Caki2 (cell line): ENCODE measurements at regions not wholly inside any gene's neighbourhood (a gene's known extent, or its start where the extent isn't known, plus 50 kb on each side); places are given as distances from the start of the nearest gene placed in this dataset.

Experiments
- DNase-seq: peaks from one replicate; pipeline ENCODE4 v3.0.0-alpha.2; 2015; ENCODE audit warnings: low read depth
- in situ Hi-C: cut with HindIII; loops from 2 replicates; pipeline ENCODE4 v1.10.0; 2016; ENCODE audit warnings: low sequenced_read_pairs, low pct_unique_long_range_greater_than_20kb, mixed read lengths

DNA sequence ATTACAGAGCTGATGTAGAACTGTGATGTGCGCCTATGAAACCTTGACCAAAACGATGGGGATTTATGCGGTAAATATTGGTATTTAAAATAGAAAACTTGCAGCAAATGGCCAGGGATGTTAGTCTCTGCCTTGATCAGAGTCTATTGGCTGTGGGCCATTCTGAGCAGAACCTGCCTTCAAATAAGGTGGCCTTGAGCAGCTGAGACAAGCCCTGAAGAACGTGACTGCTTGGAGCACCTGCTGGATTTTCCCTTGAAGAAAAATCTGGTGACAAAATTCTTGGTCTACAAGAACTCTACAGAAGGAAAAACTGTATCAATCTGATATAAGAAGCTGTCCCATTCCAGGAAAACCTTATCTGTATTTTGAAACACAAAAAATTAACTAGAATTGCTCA is 820.1 kb upstream of the EPHA6 start:
- DNase-seq, result no peak
- in situ Hi-C loops, result no loop called here

DNA sequence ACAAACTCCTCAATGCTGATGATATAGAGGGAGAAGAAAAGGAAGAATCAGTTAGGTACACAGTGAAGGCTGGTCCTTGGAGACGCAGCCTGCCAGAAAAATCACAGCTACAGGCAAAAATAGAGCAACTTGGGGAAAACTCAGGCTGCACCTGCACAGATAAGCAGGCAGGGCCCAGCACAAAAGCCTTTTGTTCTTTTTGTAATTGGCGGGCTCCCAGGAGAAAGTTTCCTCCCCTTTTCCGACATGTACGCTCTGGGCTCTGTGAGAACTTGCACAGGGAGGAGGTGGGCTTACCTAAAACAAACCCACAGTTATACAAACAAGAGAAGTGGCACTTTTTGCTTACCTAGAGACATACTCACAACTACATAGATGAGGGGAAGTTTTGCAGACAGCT is 813.4 kb upstream of the EPHA6 start:
- no peak for DNase-seq
- in situ Hi-C loops, result no loop called here

DNA sequence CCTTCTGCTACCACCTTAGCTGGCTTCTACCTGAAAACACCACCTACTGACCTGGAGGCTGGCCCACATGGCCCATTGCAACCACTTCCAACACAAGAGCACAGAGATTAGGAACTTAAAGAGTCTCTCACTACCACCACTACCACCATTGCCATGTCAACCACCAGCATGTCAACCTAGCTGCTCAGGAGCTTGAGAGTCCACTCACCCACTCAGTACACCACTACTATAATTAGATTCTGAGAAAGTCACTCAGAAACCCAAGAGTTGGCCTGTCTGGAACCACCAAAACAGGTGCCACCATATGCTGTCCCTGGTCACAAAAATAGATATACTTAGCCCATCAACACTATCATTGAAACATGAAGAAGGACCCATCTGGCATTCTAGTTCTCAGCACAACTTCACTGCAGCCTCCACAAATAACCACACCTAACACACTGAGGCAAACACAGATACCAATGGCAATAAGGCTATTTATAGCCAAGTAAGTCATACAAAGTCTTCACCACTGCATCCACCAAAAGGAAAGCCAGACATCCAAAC is 806.7 kb upstream of the EPHA6 start:
- no peak for DNase-seq
- in situ Hi-C loops, result no loop called here

DNA sequence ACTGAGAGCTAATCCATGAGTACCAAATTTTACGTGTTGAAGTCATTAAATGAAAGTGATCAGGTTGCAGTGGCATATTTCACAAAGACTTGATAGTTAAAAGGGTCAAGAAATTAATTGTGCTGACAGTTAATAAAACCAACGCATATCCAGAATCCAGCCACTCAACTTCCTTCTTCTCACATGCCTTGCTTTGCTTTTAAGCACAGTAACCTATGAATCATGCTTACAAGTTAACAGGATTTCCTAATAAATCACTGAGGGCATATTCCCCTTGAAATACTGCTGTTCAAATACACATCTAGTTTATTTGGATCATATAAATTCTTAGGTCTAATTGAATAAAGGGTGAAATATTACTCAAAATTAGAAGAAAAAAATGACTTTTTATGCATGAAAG is 801.5 kb upstream of the EPHA6 start:
- in situ Hi-C loops, result no loop called here
- no peak for DNase-seq

DNA sequence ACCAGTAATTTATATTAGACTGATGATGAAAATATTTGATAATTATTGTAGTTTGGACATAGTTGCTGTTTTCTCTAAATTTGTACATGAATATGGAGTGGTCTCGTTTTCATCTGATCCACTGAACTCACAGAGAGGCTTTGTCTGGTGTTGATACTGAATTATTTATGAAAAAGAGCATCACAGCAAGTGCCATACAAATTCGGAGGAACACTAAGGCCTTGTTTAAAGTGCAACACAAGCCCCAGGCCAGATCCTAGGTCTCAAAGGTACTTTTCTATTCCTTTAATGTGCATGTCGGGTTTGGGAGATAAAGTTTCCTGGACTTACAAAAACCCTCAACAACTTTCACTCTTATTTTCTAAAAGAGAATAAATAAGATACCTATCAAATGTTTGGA is 796.8 kb upstream of the EPHA6 start:
- no peak for DNase-seq
- in situ Hi-C loops, result no loop called here

DNA sequence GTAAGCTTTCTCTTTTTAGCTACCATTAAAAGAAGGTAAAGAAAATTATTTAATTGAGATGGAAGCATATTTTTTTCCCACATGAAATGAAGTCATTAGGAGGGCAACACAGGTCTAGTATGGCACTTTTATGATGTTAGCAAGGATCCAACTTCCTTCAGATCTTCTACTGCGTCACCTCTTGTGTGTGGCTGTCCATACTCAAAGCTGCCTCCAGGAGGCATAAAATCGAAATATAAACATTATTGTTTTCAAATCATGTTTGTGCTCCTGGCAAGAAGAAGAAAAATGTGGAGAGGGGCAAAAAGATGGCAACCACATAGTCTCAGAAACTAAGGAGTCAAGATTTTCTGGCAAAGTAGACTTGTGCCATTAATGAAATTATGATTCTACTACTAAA is 791.7 kb upstream of the EPHA6 start:
- in situ Hi-C loops, result no loop called here
- no peak for DNase-seq

DNA sequence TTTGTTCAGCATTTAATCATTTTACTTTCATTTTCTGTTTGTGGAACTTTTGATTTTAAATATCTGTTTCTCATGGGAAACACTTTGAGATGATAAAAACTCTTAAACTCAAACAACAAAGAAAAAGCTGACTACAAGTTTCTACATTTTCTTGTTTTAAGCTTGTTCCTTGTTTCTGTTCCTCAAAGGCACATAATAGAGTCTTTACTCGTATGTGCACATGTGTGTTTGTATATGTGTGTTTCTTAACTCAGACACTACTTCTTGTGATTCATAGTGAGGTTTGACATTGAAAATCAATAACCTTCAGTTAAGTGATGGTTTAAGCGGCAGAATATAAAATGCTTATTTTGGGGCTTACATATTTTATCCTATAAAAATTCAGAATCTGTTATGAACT is 786.7 kb upstream of the EPHA6 start:
- in situ Hi-C loops, result no loop called here
- no peak for DNase-seq

DNA sequence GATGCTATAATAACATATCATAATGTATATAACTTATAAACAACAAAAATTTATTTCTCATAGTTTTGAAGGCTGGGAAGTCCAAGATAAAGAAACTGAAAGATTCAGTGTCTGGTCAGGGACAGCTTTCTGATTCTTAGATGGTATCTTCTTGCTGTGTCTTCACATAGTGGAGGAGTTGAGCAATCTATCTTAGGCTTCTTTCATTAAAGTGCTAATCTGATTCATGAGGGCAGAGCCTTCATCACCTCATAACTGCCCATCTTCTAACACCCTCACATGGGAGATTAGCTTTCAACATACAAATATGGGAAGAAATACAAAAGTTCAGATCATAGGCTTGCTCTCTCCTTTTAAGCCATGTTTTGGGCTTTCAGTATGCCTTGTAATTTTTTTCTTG is 774.8 kb upstream of the EPHA6 start:
- in situ Hi-C loops, result no loop called here
- no peak for DNase-seq

DNA sequence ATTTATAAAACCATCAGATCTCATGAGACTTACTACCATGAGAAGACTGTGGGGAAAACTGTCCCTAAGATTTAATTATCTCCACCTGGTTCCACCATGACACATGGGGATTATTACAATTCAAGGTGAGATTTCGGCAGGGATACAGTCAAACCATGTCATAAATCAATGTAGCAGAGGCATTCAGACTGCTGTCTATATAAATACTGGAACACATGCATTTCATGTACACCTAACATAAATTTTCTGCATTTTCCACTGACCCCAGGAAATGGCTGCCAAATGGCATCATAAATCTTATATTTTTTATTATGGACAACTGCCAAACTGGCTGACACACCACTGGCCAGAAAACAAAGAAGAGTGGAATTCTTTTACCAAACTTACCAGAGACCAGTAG is 755.1 kb upstream of the EPHA6 start:
- DNase-seq, result no peak
- in situ Hi-C loops, result no loop called here

DNA sequence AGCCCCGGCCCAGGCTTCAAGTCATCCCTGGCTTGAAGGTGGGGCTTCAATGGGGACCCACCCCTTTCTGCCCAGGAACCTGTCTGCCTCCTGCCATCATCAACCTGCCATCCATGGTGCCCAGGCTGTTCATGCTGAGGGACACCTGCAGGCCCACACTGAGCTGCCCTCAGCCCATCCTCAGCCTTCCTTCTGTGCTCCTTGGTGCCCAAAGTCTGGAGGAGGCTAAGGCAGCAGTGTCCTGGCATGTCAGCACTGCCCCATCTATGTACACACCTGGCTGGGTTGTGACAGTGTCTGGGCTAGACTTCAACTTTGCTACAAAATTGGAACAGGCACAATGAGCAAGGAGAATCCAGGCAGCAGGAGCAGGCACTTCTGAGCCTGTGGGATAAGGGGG is 745.3 kb upstream of the EPHA6 start:
- no peak for DNase-seq
- in situ Hi-C loops, result no loop called here

DNA sequence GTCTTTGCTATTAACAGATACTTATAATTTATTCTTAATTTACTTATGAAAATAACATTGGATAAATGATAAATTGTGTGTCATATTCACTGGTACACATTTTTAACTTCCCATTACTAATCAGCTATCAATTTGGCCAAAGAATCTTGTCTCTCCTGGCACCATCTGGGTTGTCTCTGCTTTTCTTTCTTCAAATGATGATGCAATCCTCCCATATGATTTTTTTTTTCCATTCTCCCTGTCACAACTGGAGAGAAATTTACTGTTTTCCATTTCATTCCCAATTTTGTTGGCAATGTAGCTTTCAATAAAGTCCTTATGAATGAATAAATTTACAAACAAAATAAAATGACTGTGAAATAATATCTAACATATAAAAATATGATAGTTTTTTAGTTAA is 743.7 kb upstream of the EPHA6 start:
- DNase-seq, result no peak
- in situ Hi-C loops, result no loop called here

DNA sequence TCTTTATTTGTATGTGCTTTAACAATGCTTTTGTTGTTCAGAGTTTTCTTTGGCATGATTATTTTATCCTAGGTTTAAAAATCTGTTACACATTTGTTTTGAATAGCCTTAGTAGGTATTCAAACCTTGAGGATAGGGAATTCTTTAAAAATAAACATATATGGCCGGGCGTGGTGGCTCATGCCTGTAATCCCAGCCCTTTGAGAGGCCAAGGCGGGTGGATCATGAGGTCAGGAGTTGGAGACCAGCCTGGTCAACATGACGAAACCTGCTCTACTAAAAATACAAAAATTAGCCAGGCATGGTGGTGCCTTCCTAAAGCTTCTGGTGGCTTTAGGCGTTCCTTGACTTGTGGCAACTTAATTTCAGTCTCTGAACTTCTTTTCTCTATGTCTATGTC is 743.3 kb upstream of the EPHA6 start:
- in situ Hi-C loops, result no loop called here

DNA sequence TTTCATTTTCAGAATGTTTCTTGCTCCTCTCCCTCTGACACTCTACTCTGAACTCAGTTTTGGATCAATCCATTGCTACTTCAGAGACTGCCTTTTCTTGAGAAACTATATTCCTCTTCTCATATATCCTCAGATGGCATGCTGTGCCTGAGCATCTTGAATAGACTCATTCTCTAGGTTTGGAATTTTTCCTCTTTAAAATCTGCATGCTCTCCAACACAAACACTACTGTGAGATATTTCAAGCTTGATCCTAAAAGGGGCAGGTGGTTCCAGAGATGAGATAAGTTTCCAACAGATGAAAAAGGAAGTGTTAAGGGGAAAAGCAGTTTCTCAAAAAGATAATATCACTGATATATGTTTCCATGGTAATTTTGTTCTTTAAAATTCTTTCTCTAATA is 742.2 kb upstream of the EPHA6 start:
- no peak for DNase-seq
- in situ Hi-C loops, result no loop called here

More for the DNA sequence above, 743.3 kb upstream of the EPHA6 start:
- DNase-seq, result no peak

DNA sequence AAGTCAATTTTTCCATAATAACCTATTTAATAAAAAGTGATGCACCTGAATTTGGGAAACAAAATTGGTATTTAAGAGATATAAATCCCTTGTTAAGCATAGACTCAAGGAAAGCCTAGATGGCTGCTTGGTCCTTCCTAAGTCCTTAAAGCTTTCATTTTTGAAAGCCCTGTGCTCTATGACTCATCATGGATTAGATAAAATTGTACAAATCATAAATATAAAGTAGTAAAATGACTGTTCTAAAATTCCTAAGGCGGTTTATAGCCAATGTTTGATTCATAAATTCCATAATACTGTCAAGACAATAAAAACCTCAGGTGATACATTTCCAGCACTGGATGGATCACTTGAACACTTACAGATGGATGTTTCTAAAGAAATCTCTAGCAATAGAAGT is 730.8 kb upstream of the EPHA6 start:
- in situ Hi-C loops, result no loop called here
- DNase-seq, result no peak

DNA sequence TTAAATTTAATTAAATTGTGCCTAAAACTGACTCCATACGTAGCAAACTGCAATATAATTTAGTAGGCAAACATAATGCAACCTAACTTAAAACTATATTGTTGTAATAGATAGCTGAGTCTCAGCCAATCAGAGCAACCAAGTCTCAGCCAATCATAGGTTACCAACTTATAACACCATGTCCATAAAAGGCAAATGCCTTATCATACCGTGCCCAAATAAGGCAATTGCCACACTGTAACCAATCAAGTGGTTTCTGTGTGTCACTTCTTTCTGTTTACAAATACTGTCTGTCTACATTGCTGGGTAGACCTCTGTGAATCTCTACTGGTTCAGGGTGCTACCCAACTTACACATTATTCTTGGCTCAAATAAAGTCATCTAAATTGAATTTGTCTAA is 728.4 kb upstream of the EPHA6 start:
- in situ Hi-C loops, result no loop called here
- no peak for DNase-seq

DNA sequence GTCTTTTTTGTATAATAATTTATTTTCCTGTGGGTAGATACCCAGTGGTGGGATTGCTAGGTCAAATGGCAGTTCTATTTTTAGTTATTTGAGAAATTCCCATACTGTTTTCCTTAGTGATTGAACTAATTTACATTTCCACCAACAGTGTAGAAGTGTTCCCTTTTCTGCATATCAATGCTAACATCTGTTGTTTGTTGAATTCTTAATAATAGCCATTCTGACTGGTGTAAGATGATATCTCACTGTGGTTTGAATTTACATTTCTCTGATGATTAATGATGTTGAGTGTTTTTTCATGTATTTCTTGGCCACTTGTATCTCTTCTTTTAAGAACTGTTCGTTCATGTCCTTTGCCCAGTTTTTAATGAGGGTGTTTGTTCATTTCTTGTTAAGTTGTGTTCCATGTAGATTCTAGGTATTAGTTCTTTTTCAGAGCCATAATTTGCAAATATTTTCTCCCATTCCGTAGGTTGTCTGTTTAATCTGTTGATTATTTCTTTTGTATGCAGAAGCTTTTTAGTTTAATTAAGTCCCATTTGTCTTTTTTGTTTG is 713.3 kb upstream of the EPHA6 start:
- no peak for DNase-seq
- in situ Hi-C loops, result no loop called here

DNA sequence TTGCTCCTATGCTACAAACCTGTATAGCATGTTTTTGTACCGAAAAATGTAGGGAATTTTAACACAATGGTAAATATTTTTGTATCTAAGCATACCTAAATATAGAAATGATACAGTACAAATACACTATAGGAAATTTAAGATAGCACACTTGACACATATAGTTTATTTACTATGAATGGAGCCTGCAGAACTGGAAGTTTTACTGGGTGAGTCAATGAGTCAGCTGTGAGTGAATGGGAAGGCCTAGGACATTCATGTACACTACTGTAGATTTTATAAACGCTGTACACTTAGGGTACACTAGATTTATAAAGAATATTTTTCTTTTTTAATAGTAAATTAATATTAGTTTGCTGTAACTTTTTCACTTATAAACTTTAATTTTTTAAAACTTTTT is 707.7 kb upstream of the EPHA6 start:
- in situ Hi-C loops, result no loop called here
- no peak for DNase-seq
